ENCODE measurements at regions not wholly inside any gene's neighbourhood (a gene's known extent, or its start where the extent isn't known, plus 50 kb on each side); places are given as distances from the start of the nearest gene placed in this dataset.

DNA sequence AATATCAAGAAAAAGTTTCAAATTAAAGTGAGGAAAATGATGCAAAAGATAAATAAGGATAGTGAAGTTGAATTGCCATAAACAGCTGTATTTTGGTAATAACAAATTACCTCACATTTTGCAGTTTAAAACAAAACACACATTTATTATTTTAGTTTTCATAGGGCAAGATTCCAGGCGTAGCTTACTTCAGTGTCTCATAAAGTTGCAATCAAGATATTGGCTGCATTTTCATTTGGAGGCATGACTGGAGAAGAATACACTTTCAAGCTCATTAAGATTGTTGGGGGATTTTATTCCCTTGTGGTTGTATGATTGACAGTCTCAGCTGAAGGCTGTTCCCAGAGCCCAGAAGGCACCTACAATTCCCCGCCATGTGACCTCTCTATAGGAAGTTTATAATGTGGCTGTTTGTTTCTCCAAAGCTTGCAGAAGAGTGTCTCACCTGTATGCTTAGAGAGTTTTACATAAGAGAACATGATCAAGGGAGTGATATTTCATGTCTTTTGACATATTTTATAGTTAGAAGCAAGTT is 151.4 kb downstream of the OTOL1 start:
- TF ChIP-seq, protein P1, sequence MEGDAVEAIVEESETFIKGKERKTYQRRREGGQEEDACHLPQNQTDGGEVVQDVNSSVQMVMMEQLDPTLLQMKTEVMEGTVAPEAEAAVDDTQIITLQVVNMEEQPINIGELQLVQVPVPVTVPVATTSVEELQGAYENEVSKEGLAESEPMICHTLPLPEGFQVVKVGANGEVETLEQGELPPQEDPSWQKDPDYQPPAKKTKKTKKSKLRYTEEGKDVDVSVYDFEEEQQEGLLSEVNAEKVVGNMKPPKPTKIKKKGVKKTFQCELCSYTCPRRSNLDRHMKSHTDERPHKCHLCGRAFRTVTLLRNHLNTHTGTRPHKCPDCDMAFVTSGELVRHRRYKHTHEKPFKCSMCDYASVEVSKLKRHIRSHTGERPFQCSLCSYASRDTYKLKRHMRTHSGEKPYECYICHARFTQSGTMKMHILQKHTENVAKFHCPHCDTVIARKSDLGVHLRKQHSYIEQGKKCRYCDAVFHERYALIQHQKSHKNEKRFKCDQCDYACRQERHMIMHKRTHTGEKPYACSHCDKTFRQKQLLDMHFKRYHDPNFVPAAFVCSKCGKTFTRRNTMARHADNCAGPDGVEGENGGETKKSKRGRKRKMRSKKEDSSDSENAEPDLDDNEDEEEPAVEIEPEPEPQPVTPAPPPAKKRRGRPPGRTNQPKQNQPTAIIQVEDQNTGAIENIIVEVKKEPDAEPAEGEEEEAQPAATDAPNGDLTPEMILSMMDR (IDR thresholded peaks at IDR 0.05; ENCODE audit: control insufficient read depth, insufficient read depth, low read depth, low read length, missing control alignments), result no peak
- H3K4me3 ChIP-seq (ENCODE audit: control insufficient read depth, low read depth, low read length), result no peak overlapping the region
- no peak for DNase-seq (ENCODE audit: low read depth)

DNA sequence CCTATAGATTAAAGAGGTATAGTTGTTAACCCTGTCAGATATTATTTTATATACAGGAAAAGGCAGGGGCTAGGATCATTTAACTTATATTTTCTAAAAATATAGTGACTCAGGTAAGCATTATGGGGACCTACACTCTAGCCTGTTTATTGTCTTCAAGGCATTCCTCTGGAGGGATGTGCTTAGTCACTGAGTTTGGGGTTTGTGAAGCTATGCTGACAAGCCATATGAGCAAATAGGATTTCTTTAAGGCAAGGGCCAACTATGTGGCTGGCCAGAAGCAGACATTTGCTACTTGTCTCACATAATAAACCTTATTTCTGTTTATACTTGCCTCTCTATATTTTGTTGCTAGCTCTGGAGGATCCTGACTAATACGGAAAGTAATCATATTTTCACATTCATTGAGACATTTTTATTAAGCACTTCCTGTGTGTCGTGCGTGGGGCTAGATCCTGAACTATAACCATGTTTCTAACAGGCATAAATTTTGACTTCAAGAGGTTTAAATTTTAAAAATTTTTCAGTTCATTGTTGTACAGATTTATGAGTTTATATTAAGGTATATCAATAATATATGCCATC is 153.4 kb downstream of the OTOL1 start:
- TF ChIP-seq, protein P1 (IDR thresholded peaks at IDR 0.05; ENCODE audit: control insufficient read depth, insufficient read depth, low read depth, low read length, missing control alignments), result no peak
- no peak overlapping the region for H3K4me3 ChIP-seq (ENCODE audit: control insufficient read depth, low read depth, low read length)
- DNase-seq (ENCODE audit: low read depth), result no peak

DNA sequence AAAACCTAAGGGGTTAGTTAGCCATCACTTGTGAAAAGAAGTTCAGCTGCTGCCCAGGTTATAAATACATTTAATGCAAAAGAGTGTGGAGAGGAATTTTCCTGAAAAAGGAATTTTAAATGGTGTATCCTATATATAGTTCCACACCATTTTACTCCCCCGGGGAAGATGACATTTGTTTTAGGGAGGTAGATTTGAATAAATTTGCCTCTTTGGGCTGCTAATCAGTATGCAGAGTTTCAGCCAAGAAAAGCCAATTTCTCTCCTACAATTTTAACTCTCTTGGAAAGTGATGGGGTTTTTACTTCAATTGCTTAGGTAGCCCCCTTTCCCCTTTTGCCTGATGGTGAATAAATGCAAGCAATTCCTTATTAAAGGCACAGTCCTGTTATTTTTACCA is 161.2 kb downstream of the OTOL1 start:
- DNase-seq (ENCODE audit: low read depth), result no peak
- H3K4me3 ChIP-seq (ENCODE audit: control insufficient read depth, low read depth, low read length), result no peak overlapping the region
- TF ChIP-seq, protein P1 (IDR thresholded peaks at IDR 0.05; ENCODE audit: control insufficient read depth, insufficient read depth, low read depth, low read length, missing control alignments), result no peak

DNA sequence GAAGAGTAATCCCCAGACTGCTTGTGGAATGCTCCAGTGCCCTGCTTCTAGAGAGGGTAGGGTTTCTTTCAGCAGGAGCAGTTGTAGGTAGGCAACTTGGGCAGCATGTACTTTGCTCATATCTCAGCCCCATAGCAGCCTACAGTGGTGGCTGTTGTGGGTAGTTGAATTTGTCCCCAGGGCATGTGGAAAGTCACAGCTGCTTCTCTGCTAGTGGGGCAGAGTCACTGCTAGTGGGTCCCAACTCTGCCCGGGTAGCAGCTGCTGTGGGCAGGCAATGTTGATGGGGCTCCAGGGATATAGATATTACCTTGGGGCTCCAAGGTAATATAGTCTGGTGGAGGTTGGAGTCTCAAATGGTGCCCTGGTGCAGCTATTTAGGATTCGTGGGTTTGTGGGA is 174.5 kb downstream of the OTOL1 start:
- no peak overlapping the region for H3K4me3 ChIP-seq (ENCODE audit: control insufficient read depth, low read depth, low read length)
- DNase-seq (ENCODE audit: low read depth), result no peak
- TF ChIP-seq, protein P1 (IDR thresholded peaks at IDR 0.05; ENCODE audit: control insufficient read depth, insufficient read depth, low read depth, low read length, missing control alignments), result no peak

DNA sequence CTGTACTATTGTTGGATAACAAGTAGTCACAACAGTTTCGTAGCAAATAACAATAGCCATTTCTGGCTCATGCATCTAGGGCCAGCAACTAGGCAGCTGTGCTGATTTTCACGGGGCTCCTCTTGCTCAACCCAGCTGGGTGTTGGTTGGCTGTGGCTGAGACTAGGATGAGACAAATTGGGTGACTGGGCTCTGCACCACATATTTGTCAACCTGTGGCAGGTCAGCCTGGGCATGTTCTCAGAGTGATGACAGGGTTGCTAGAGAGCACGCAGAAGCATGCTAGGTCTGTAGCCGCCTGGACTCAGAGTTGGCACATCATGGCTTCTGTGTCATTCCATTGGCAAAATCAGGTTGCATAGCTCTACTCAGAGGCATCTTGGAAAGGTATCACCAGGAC is 175.9 kb downstream of the OTOL1 start:
- H3K4me3 ChIP-seq (ENCODE audit: control insufficient read depth, low read depth, low read length), result no peak overlapping the region
- DNase-seq (ENCODE audit: low read depth), result no peak
- TF ChIP-seq, protein P1 (IDR thresholded peaks at IDR 0.05; ENCODE audit: control insufficient read depth, insufficient read depth, low read depth, low read length, missing control alignments), result no peak

DNA sequence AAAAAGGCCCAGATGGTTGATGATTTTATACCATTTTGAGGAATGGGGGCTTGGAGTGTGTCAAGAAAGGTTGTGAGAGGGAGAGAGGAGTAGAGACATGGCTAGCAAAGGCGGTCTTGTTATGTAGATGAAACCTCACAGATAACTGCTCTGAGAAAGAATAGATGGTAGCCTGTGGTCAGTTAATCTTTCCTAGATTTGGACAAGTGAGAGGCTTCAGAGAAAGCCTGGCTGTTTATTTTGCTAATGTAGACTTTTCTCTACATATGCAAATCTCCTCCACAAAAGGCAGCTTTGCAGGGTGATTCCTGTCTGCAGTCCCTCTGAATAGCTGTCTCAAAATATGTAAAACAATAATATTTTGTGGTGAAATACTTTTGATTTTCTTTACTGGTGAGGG is 177.3 kb downstream of the OTOL1 start:
- DNase-seq (ENCODE audit: low read depth), result no peak
- H3K4me3 ChIP-seq (ENCODE audit: control insufficient read depth, low read depth, low read length), result no peak overlapping the region
- TF ChIP-seq, protein P1 (IDR thresholded peaks at IDR 0.05; ENCODE audit: control insufficient read depth, insufficient read depth, low read depth, low read length, missing control alignments), result no peak
